CD4-positive, alpha-beta memory T cell (primary cell): ENCODE measurements at regions not wholly inside any gene's neighbourhood (a gene's known extent, or its start where the extent isn't known, plus 50 kb on each side); places are given as distances from the start of the nearest gene placed in this dataset.
"Not testable (repeated sequence)": the region's sequence is repeated elsewhere in the genome, so short reads cannot be mapped to it uniquely, and the experiment has no call there.

Source experiments
- CTCF ChIA-PET: fragments of 350-600 bp; sonication (Branson Sonifier 250); formaldehyde crosslinking; loops from one replicate; lab custom pipeline; 2021; ENCODE audit warnings: inconsistent platforms; ENCODE audit not compliant: partially characterized antibody; lab: Charles Lee
- POLR2A ChIA-PET: fragments of 350-600 bp; sonication (Branson Sonifier 250); formaldehyde crosslinking; loops from one replicate; lab custom pipeline; 2021; ENCODE audit not compliant: partially characterized antibody; lab: Charles Lee
- DNase-seq, 5 donors: peaks; one replicate each; pipeline versions ENCODE4 v3.0.0 to v3.0.0-alpha.2; 2020 to 2022; ENCODE audit warnings: mixed read lengths in 1 of 5
- H3K27ac ChIP-seq: one replicate; pipeline ENCODE4 v1.7.0; 2013; ENCODE audit warnings: low read depth, low read length
- H3K27me3 ChIP-seq: 2 replicates; pipeline ENCODE4 v1.7.0; 2013; ENCODE audit warnings: mild to moderate bottlenecking, low read length, moderate library complexity; ENCODE audit not compliant: insufficient read depth
- H3K36me3 ChIP-seq: 2 replicates; pipeline ENCODE4 v1.7.0; 2013; ENCODE audit warnings: mild to moderate bottlenecking, low read length, moderate library complexity; ENCODE audit not compliant: insufficient read depth
- H3K4me1 ChIP-seq: 2 replicates; pipeline ENCODE4 v1.7.0; 2013; ENCODE audit warnings: mild to moderate bottlenecking, low read length, moderate library complexity; ENCODE audit not compliant: insufficient read depth
- H3K4me3 ChIP-seq, 2 donors: one replicate each; pipeline ENCODE4 v1.7.0; 2013; ENCODE audit warnings: low read length in 2 of 2, mild to moderate bottlenecking in 1 of 2
- H3K9me3 ChIP-seq, 2 donors: one replicate each; pipeline ENCODE4 v1.7.0; 2013; ENCODE audit warnings: low read length in 2 of 2, control low read depth in 1 of 2; ENCODE audit not compliant: control insufficient read depth in 1 of 2
- H3K27ac Mint-ChIP-seq, 7 donors: one replicate each; pipeline ENCODE4 v1.8.0; 2020 to 2021; ENCODE audit warnings: mixed read lengths in 7 of 7, mild to moderate bottlenecking in 6 of 7, inconsistent platforms in 3 of 7, moderate library complexity in 3 of 7
- H3K27me3 Mint-ChIP-seq, 2 donors: one replicate each; pipeline ENCODE4 v1.8.0; 2020 to 2021; ENCODE audit warnings: mixed read lengths in 2 of 2
- H3K36me3 Mint-ChIP-seq, 2 donors: one replicate each; pipeline ENCODE4 v1.8.0; 2020 to 2021; ENCODE audit warnings: mixed read lengths in 2 of 2, inconsistent platforms in 1 of 2, mild to moderate bottlenecking in 1 of 2
- H3K4me1 Mint-ChIP-seq, 4 donors: one replicate each; pipeline ENCODE4 v1.8.0; 2020 to 2021; ENCODE audit warnings: mixed read lengths in 4 of 4, mild to moderate bottlenecking in 1 of 4
- H3K4me3 Mint-ChIP-seq, 8 donors: one replicate each; pipeline ENCODE4 v1.8.0; 2020 to 2021; ENCODE audit warnings: mixed read lengths in 8 of 8, mild to moderate bottlenecking in 7 of 8, moderate library complexity in 6 of 8, inconsistent platforms in 3 of 8
- H3K9me3 Mint-ChIP-seq, 8 donors: one replicate each; pipeline ENCODE4 v1.8.0; 2020 to 2021; ENCODE audit warnings: mixed read lengths in 8 of 8, mild to moderate bottlenecking in 5 of 8, inconsistent platforms in 3 of 8, moderate library complexity in 1 of 8
- intact Hi-C: fragments of 100-400 bp; cut with micrococcal nuclease; formaldehyde crosslinking; loops from one replicate; pipeline ENCODE4 v1.15.1; 2023

DNA sequence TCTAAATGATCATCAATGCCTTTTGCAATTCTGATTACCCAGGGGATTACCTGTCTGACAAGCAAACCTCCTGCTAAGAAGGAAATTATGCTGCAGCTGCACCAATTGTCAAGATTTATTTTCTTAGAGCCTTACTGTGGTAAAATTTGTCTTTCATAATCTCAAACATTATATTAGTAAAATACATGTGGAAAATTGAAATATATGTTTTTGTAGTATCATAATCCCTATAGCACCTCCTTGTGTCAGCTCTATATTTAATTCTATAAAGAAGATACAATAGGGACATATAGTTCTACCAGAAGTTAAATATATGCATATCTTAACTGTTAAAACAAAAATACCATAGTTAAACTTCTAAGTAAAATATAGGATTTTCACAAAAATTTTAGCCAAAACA lies 655.6 kb upstream of the PCDH10 start:
- Mint-ChIP-seq H3K9me3 (peaks cover 2 to 20% (median 8%) of the 10 kb centered on the region in 8 donors), H3K27ac (no peak overlapping the region), H3K4me3 (no peak overlapping the region), H3K4me1 (no peaks in the 10 kb centered on the region), H3K27me3 (no peaks in the 10 kb centered on the region), H3K36me3 (no peaks in the 10 kb centered on the region)
- no peaks in the 10 kb centered on the region for H3K27me3 ChIP-seq
- DNase-seq = no peak
- H3K4me3 ChIP-seq = no peak overlapping the region
- CTCF ChIA-PET = no interaction called here
- no peaks in the 10 kb centered on the region for H3K36me3 ChIP-seq
- no peak overlapping the region for H3K27ac ChIP-seq
- no peaks in the 10 kb centered on the region for H3K9me3 ChIP-seq
- no peaks in the 10 kb centered on the region for H3K4me1 ChIP-seq
- intact Hi-C loops = no loop called here
- POLR2A ChIA-PET = no interaction called here

- H3K27me3 Mint-ChIP-seq, CTCF ChIA-PET, H3K27ac Mint-ChIP-seq, H3K4me1 Mint-ChIP-seq, H3K36me3 ChIP-seq, H3K4me3 Mint-ChIP-seq, POLR2A ChIA-PET, H3K27ac ChIP-seq, H3K4me1 ChIP-seq, intact Hi-C loops, H3K9me3 ChIP-seq, DNase-seq, H3K36me3 Mint-ChIP-seq, H3K4me3 ChIP-seq, H3K27me3 ChIP-seq: not testable (repeated sequence)
- peaks cover 2 to 13% (median 8%) of the 10 kb centered on the region in 8 donors for H3K9me3 Mint-ChIP-seq
Observed at GRCh38 chr4:132495267-132495812, 653.8 kb upstream of the PCDH10 start.

DNA sequence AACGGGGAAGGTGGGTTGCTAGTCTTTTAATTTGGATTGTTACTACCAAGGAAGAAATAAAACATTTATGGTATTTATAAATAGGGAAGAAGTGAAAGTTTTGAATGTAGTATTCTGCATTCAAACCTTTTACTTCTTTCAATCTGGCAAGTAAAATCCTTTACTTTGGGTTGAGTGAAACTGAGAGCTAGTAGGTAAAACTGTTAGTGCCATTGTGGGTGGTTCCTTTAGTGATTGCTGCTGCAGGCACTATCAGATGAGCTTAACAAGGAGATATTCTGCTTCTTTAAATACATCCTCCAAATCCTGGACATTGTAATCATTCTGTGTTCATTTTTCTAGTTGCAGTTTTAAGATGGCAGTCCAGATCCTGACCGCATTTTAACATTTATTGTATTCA lies 650.9 kb upstream of the PCDH10 start:
- no peak overlapping the region for H3K27ac Mint-ChIP-seq
- peaks cover 5 to 17% (median 8%) of the 10 kb centered on the region in 8 donors for H3K9me3 Mint-ChIP-seq
- Histone ChIP-seq H3K4me1 (no peaks in the 10 kb centered on the region), H3K4me3 (no peak overlapping the region), H3K9me3 (no peaks in the 10 kb centered on the region), H3K27me3 (no peaks in the 10 kb centered on the region), H3K27ac (no peak overlapping the region), H3K36me3 (no peaks in the 10 kb centered on the region)
- H3K4me3 Mint-ChIP-seq = no peak overlapping the region
- POLR2A ChIA-PET = no interaction called here
- intact Hi-C loops = no loop called here
- no peaks in the 10 kb centered on the region for H3K36me3 Mint-ChIP-seq
- no peaks in the 10 kb centered on the region for H3K4me1 Mint-ChIP-seq
- CTCF ChIA-PET = no interaction called here
- no peak for DNase-seq
- H3K27me3 Mint-ChIP-seq = no peaks in the 10 kb centered on the region

- no peak overlapping the region for H3K27ac Mint-ChIP-seq
- peaks cover 0 to 12% (median 5%) of the 10 kb centered on the region in 8 donors for H3K9me3 Mint-ChIP-seq
- H3K36me3 Mint-ChIP-seq = no peaks in the 10 kb centered on the region
- DNase-seq = no peak
- Histone ChIP-seq H3K36me3 (no peaks in the 10 kb centered on the region), H3K4me1 (no peaks in the 10 kb centered on the region), H3K9me3 (no peaks in the 10 kb centered on the region), H3K27ac (no peak overlapping the region), H3K27me3 (no peaks in the 10 kb centered on the region), H3K4me3 (no peak overlapping the region)
- no peaks in the 10 kb centered on the region for H3K27me3 Mint-ChIP-seq
- intact Hi-C loops = no loop called here
- no peak overlapping the region for H3K4me3 Mint-ChIP-seq
- H3K4me1 Mint-ChIP-seq = no peaks in the 10 kb centered on the region
- POLR2A ChIA-PET = no interaction called here
- CTCF ChIA-PET = no interaction called here
Observed at GRCh38 chr4:132502096-132502552, 647.0 kb upstream of the PCDH10 start.

DNA sequence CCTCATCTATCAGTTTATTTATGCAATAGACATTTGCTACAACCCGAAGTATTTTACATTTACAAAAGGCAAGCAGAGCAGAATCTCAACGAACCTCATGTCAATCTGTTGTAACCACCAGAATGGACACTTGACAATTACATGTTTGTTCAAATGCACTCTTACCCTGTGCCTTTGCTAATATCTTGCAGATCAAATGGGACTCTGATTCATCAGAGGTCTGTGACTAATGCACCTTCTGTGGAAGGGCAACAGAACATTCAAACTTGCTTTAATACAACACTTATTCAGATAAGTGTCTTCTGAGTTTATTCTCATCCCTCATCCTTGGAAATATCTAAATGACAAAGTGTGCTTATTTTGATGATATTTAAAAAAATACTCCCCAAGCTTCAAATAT lies 644.7 kb upstream of the PCDH10 start:
- ChIA-PET POLR2A (no interaction called here), CTCF (no interaction called here)
- Mint-ChIP-seq H3K9me3 (peaks cover 0 to 12% (median under 1%) of the 10 kb centered on the region in 8 donors), H3K36me3 (no peaks in the 10 kb centered on the region), H3K4me3 (no peak overlapping the region), H3K4me1 (no peaks in the 10 kb centered on the region), H3K27me3 (no peaks in the 10 kb centered on the region), H3K27ac (no peak overlapping the region)
- Histone ChIP-seq H3K36me3 (no peaks in the 10 kb centered on the region), H3K4me1 (no peaks in the 10 kb centered on the region), H3K27ac (no peak overlapping the region), H3K4me3 (no peak overlapping the region), H3K9me3 (no peaks in the 10 kb centered on the region), H3K27me3 (no peaks in the 10 kb centered on the region)
- intact Hi-C loops = no loop called here
- no peak for DNase-seq

GRCh38 chr4:132506568-132506967 lies 642.5 kb upstream of the PCDH10 start:
- Mint-ChIP-seq H3K27ac (no peak overlapping the region), H3K27me3 (no peaks in the 10 kb centered on the region), H3K4me3 (no peak overlapping the region), H3K36me3 (no peaks in the 10 kb centered on the region), H3K9me3 (peaks cover 0 to 6% (median 2%) of the 10 kb centered on the region in 8 donors), H3K4me1 (no peaks in the 10 kb centered on the region)
- Histone ChIP-seq H3K36me3 (no peaks in the 10 kb centered on the region), H3K27ac (no peak overlapping the region), H3K9me3 (no peaks in the 10 kb centered on the region), H3K27me3 (no peaks in the 10 kb centered on the region), H3K4me3 (no peak overlapping the region), H3K4me1 (no peaks in the 10 kb centered on the region)
- DNase-seq = no peak
- intact Hi-C loops = no loop called here
- CTCF ChIA-PET = no interaction called here
- POLR2A ChIA-PET = no interaction called here

GRCh38 chr4:132513491-132513890 lies 635.6 kb upstream of the PCDH10 start:
- H3K36me3 ChIP-seq = no peaks in the 10 kb centered on the region

DNA sequence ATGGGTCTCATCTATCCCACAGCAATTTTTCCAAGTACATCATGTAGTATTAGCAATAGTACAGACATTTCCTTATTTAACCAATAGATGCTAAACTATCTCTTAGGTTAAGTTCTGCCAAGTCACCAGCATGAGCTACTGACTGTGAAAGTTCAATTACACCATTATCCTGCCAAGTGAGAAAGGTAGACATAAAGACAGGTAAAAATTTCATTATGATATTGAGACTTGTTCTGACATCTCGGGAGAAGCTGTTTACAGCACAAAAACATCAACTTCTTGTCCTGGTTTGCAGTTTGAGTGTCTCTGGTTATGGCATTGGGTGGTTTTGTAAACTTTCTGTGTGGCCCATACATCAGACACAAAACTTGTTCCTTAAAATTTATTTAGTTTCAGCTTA lies 622.4 kb upstream of the PCDH10 start:
- H3K4me1 Mint-ChIP-seq = no peaks in the 10 kb centered on the region
- H3K4me3 Mint-ChIP-seq = no peak overlapping the region
- H3K36me3 Mint-ChIP-seq = no peaks in the 10 kb centered on the region
- H3K27me3 Mint-ChIP-seq = no peaks in the 10 kb centered on the region
- POLR2A ChIA-PET = no interaction called here
- no peak for DNase-seq
- Histone ChIP-seq H3K36me3 (no peaks in the 10 kb centered on the region), H3K9me3 (no peaks in the 10 kb centered on the region), H3K4me1 (no peaks in the 10 kb centered on the region), H3K27me3 (no peaks in the 10 kb centered on the region), H3K27ac (no peak overlapping the region), H3K4me3 (no peak overlapping the region)
- peaks cover 0 to 10% (median 3%) of the 10 kb centered on the region in 8 donors for H3K9me3 Mint-ChIP-seq
- no peak overlapping the region for H3K27ac Mint-ChIP-seq
- CTCF ChIA-PET = no interaction called here
- intact Hi-C loops = no loop called here

More at GRCh38 chr4:132513491-132513890, 635.6 kb upstream of the PCDH10 start:
- Mint-ChIP-seq H3K27me3 (no peaks in the 10 kb centered on the region), H3K27ac (no peak overlapping the region), H3K4me3 (no peak overlapping the region), H3K9me3 (peaks cover 0 to 7% (median 3%) of the 10 kb centered on the region in 8 donors), H3K4me1 (no peaks in the 10 kb centered on the region), H3K36me3 (no peaks in the 10 kb centered on the region)
- ChIA-PET CTCF (no interaction called here), POLR2A (no interaction called here)
- Histone ChIP-seq H3K4me1 (no peaks in the 10 kb centered on the region), H3K27ac (no peak overlapping the region), H3K4me3 (no peak overlapping the region), H3K27me3 (no peaks in the 10 kb centered on the region), H3K9me3 (no peaks in the 10 kb centered on the region)
- intact Hi-C loops = no loop called here
- DNase-seq = no peak
